Esophagus muscularis mucosa (tissue), 4 donors: ENCODE measurements at regions not wholly inside any gene's neighbourhood (a gene's known extent, or its start where the extent isn't known, plus 50 kb on each side); places are given as distances from the start of the nearest gene placed in this dataset.

Experiments used
- DNase-seq: peaks from one replicate; pipeline ENCODE4 v3.0.0-alpha.2; 2017; ENCODE audit errors: extremely low spot score
- H3K27ac ChIP-seq, 4 donors: fragments of 200-600 bp; sonication (generic); replicated peaks in 1 of 4; 1 replicate in 3 of 4; 2 replicates in 1 of 4; pipeline ENCODE4 v1.5.1; 2016 to 2019; ENCODE audit warnings: mild to moderate bottlenecking in 1 of 4
- H3K27me3 ChIP-seq, 4 donors: fragments of 200-600 bp; sonication (generic); one replicate each; pipeline versions ENCODE4 v1.5.1 to v1.6.0; 2016 to 2019
- H3K36me3 ChIP-seq, 4 donors: fragments of 200-600 bp; sonication (generic); one replicate each; pipeline ENCODE4 v1.5.1; 2016 to 2019
- H3K4me1 ChIP-seq, 4 donors: fragments of 200-600 bp; sonication (generic); one replicate each; pipeline ENCODE4 v1.5.1; 2016 to 2019
- H3K4me3 ChIP-seq, 4 donors: fragments of 200-600 bp; sonication (generic); 1 replicate in 2 of 4; 2 replicates in 2 of 4; pipeline ENCODE4 v1.5.1; 2016 to 2019; ENCODE audit warnings: mild to moderate bottlenecking in 4 of 4, moderate library complexity in 1 of 4
- H3K9me3 ChIP-seq, 4 donors: fragments of 200-600 bp; sonication (generic); 1 replicate in 3 of 4; 2 replicates in 1 of 4; pipeline ENCODE4 v1.5.1; 2016 to 2019
- CTCF ChIP-seq, 3 experiments: fragments of 200-600 bp in 2 of 3; fragments of 450-650 bp in 1 of 3; sonication (generic) in 2 of 3; IDR thresholded peaks; one replicate each; pipeline ENCODE4 v1.5.1; 2017 to 2019; ENCODE audit warnings: antibody characterized with exemption in 3 of 3, mild to moderate bottlenecking in 2 of 3, moderate library complexity in 1 of 3
- EP300 ChIP-seq: sonication (generic); formaldehyde crosslinking; IDR thresholded peaks from one replicate; pipeline ENCODE4 v1.6.1; 2017; ENCODE audit warnings: antibody characterized with exemption
- POLR2A ChIP-seq: fragments of 450-650 bp; IDR thresholded peaks from one replicate; pipeline ENCODE4 v1.6.1; 2017; ENCODE audit warnings: antibody characterized with exemption, moderate library complexity, mild to moderate bottlenecking, low read depth
- POLR2AphosphoS5 ChIP-seq, 2 donors: sonication (generic); formaldehyde crosslinking; IDR thresholded peaks; one replicate each; pipeline ENCODE4 v1.6.1; 2017; ENCODE audit warnings: antibody characterized with exemption in 2 of 2
- WGBS: methylation state at CpG from one replicate; pipeline ENCODE4 v1.1.5; 2018; 5-methylcytosine and 5-hydroxymethylcytosine counted together
- intact Hi-C: fragments of 100-400 bp; cut with DNase I; formaldehyde crosslinking; loops from one replicate; pipeline ENCODE4 v1.15.1; 2023

- H3K27ac ChIP-seq = no peak overlapping the region
- no peak overlapping the region for H3K4me3 ChIP-seq
- no peak for DNase-seq
- no peaks in the 10 kb centered on the region for H3K36me3 ChIP-seq
- WGBS = 32% methylated on average over 1 of the region's 1 CpG
- TF ChIP-seq POLR2AphosphoS5 (IDR thresholded peaks at IDR 0.05) (no peak), EP300 (no peak), CTCF (IDR thresholded peaks at IDR 0.05) (no peak), POLR2A (no peak)
- intact Hi-C loops = no loop called here
- no peaks in the 10 kb centered on the region for H3K4me1 ChIP-seq
- H3K27me3 ChIP-seq = no peaks in the 10 kb centered on the region
- no peaks in the 10 kb centered on the region for H3K9me3 ChIP-seq
These were observed 666.7 kb upstream of the CADM2 start for GRCh38 chr3:84292128-84292527.

GRCh38 chr3:84299329-84299728, 659.5 kb upstream of the CADM2 start:
- H3K27me3 ChIP-seq = no peaks in the 10 kb centered on the region
- no peak overlapping the region for H3K27ac ChIP-seq
- DNase-seq = no peak
- no peaks in the 10 kb centered on the region for H3K9me3 ChIP-seq
- intact Hi-C loops = no loop called here
- TF ChIP-seq EP300 (no peak), POLR2A (no peak), CTCF (IDR thresholded peaks at IDR 0.05) (no peak), POLR2AphosphoS5 (IDR thresholded peaks at IDR 0.05) (no peak)
- WGBS = 50% methylated on average over 6 of the region's 6 CpGs
- no peak overlapping the region for H3K4me3 ChIP-seq
- H3K4me1 ChIP-seq = no peaks in the 10 kb centered on the region
- no peaks in the 10 kb centered on the region for H3K36me3 ChIP-seq

- Histone ChIP-seq H3K4me3 (no peak overlapping the region), H3K36me3 (no peaks in the 10 kb centered on the region), H3K27me3 (no peaks in the 10 kb centered on the region), H3K4me1 (no peaks in the 10 kb centered on the region), H3K9me3 (no peaks in the 10 kb centered on the region), H3K27ac (no peak overlapping the region)
- intact Hi-C loops = no loop called here
- no peak for DNase-seq
- WGBS = 98% methylated on average over 11 of the region's 11 CpGs
- TF ChIP-seq POLR2A (no peak), POLR2AphosphoS5 (IDR thresholded peaks at IDR 0.05) (no peak), EP300 (no peak), CTCF (IDR thresholded peaks at IDR 0.05) (no peak)
These were observed 654.6 kb upstream of the CADM2 start for GRCh38 chr3:84304214-84304613.

GRCh38 chr3:84307339-84307738, 651.5 kb upstream of the CADM2 start:
- no peak for TF ChIP-seq CTCF (IDR thresholded peaks at IDR 0.05)
- no peak overlapping the region for H3K27ac ChIP-seq
- intact Hi-C loops = no loop called here
- no peaks in the 10 kb centered on the region for H3K4me1 ChIP-seq
- no peaks in the 10 kb centered on the region for H3K9me3 ChIP-seq
- no peak overlapping the region for H3K4me3 ChIP-seq
- H3K27me3 ChIP-seq = no peaks in the 10 kb centered on the region
- WGBS = 97% methylated on average over 1 of the region's 1 CpG
- no peaks in the 10 kb centered on the region for H3K36me3 ChIP-seq
- DNase-seq = no peak

GRCh38 chr3:84308379-84308778, 650.4 kb upstream of the CADM2 start:
- H3K4me3 ChIP-seq = no peak overlapping the region
- H3K27me3 ChIP-seq = no peaks in the 10 kb centered on the region
- no peaks in the 10 kb centered on the region for H3K4me1 ChIP-seq
- H3K9me3 ChIP-seq = no peaks in the 10 kb centered on the region
- no peaks in the 10 kb centered on the region for H3K36me3 ChIP-seq
- DNase-seq = no peak
- intact Hi-C loops = no loop called here
- no peak overlapping the region for H3K27ac ChIP-seq
- WGBS = 60% methylated on average over 3 of the region's 3 CpGs
- TF ChIP-seq EP300 = no peak
- no peak for TF ChIP-seq POLR2AphosphoS5 (IDR thresholded peaks at IDR 0.05)
- no peak for TF ChIP-seq CTCF (IDR thresholded peaks at IDR 0.05)
- no peak for TF ChIP-seq POLR2A
